ENCODE measurements at regions not wholly inside any gene's neighbourhood (a gene's known extent, or its start where the extent isn't known, plus 50 kb on each side); places are given as distances from the start of the nearest gene placed in this dataset.

DNA sequence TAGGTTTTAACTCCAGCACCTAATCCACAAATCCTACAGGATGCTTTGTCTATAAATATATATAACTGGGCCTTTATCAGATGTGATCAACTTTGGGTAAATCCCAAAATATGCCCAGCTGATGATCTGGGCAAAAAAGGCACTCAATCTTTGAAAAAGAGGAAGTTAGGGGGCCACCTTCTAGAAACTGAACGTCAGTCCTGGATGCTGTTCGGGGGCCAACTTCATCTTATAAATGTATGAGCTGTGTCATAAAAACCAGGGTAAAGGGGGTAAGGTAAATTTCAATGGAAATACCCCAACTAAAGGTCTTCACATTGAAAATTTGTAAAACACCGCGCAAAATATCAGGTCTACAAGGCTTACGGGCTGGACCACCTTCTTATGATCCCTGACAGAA, 264.4 kb upstream of the UBE2E2 start (continued):
- TF ChIP-seq, protein P1, sequence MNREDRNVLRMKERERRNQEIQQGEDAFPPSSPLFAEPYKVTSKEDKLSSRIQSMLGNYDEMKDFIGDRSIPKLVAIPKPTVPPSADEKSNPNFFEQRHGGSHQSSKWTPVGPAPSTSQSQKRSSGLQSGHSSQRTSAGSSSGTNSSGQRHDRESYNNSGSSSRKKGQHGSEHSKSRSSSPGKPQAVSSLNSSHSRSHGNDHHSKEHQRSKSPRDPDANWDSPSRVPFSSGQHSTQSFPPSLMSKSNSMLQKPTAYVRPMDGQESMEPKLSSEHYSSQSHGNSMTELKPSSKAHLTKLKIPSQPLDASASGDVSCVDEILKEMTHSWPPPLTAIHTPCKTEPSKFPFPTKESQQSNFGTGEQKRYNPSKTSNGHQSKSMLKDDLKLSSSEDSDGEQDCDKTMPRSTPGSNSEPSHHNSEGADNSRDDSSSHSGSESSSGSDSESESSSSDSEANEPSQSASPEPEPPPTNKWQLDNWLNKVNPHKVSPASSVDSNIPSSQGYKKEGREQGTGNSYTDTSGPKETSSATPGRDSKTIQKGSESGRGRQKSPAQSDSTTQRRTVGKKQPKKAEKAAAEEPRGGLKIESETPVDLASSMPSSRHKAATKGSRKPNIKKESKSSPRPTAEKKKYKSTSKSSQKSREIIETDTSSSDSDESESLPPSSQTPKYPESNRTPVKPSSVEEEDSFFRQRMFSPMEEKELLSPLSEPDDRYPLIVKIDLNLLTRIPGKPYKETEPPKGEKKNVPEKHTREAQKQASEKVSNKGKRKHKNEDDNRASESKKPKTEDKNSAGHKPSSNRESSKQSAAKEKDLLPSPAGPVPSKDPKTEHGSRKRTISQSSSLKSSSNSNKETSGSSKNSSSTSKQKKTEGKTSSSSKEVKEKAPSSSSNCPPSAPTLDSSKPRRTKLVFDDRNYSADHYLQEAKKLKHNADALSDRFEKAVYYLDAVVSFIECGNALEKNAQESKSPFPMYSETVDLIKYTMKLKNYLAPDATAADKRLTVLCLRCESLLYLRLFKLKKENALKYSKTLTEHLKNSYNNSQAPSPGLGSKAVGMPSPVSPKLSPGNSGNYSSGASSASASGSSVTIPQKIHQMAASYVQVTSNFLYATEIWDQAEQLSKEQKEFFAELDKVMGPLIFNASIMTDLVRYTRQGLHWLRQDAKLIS (CRISPR knock-in tag; IDR thresholded peaks at IDR 0.05; ENCODE audit: borderline replicate concordance) = no peak
- no peak for TF ChIP-seq SP1 (CRISPR knock-in tag; conservative IDR thresholded peaks at IDR 0.05)
- no peak for TF ChIP-seq TEAD4 (CRISPR knock-in tag; IDR thresholded peaks at IDR 0.05)
- TF ChIP-seq SMAD4 (CRISPR knock-in tag; IDR thresholded peaks at IDR 0.05) = no peak
- no peak for TF ChIP-seq NR3C1 (CRISPR knock-in tag; conservative IDR thresholded peaks at IDR 0.05; ENCODE audit: low read depth)
- no peak for TF ChIP-seq NFATC4 (CRISPR knock-in tag; IDR thresholded peaks at IDR 0.05)
- TF ChIP-seq, protein P2, sequence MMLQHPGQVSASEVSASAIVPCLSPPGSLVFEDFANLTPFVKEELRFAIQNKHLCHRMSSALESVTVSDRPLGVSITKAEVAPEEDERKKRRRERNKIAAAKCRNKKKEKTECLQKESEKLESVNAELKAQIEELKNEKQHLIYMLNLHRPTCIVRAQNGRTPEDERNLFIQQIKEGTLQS (CRISPR knock-in tag; conservative IDR thresholded peaks at IDR 0.05) = no peak
- no peak for TF ChIP-seq FOXP1 (CRISPR knock-in tag; IDR thresholded peaks at IDR 0.05; ENCODE audit: borderline replicate concordance)
- TF ChIP-seq ZNF423 (CRISPR knock-in tag; IDR thresholded peaks at IDR 0.05) = no peak
- no peak for TF ChIP-seq NFYB (CRISPR knock-in tag; conservative IDR thresholded peaks at IDR 0.05; ENCODE audit: low read depth)
- TF ChIP-seq, protein P3, sequence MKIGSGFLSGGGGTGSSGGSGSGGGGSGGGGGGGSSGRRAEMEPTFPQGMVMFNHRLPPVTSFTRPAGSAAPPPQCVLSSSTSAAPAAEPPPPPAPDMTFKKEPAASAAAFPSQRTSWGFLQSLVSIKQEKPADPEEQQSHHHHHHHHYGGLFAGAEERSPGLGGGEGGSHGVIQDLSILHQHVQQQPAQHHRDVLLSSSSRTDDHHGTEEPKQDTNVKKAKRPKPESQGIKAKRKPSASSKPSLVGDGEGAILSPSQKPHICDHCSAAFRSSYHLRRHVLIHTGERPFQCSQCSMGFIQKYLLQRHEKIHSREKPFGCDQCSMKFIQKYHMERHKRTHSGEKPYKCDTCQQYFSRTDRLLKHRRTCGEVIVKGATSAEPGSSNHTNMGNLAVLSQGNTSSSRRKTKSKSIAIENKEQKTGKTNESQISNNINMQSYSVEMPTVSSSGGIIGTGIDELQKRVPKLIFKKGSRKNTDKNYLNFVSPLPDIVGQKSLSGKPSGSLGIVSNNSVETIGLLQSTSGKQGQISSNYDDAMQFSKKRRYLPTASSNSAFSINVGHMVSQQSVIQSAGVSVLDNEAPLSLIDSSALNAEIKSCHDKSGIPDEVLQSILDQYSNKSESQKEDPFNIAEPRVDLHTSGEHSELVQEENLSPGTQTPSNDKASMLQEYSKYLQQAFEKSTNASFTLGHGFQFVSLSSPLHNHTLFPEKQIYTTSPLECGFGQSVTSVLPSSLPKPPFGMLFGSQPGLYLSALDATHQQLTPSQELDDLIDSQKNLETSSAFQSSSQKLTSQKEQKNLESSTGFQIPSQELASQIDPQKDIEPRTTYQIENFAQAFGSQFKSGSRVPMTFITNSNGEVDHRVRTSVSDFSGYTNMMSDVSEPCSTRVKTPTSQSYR (CRISPR knock-in tag; IDR thresholded peaks at IDR 0.05) = no peak
- no peak for TF ChIP-seq ZNF263 (CRISPR knock-in tag; IDR thresholded peaks at IDR 0.05; ENCODE audit: low read depth)
- TF ChIP-seq, protein P4, sequence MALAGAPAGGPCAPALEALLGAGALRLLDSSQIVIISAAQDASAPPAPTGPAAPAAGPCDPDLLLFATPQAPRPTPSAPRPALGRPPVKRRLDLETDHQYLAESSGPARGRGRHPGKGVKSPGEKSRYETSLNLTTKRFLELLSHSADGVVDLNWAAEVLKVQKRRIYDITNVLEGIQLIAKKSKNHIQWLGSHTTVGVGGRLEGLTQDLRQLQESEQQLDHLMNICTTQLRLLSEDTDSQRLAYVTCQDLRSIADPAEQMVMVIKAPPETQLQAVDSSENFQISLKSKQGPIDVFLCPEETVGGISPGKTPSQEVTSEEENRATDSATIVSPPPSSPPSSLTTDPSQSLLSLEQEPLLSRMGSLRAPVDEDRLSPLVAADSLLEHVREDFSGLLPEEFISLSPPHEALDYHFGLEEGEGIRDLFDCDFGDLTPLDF (CRISPR knock-in tag; IDR thresholded peaks at IDR 0.05) = no peak

DNA sequence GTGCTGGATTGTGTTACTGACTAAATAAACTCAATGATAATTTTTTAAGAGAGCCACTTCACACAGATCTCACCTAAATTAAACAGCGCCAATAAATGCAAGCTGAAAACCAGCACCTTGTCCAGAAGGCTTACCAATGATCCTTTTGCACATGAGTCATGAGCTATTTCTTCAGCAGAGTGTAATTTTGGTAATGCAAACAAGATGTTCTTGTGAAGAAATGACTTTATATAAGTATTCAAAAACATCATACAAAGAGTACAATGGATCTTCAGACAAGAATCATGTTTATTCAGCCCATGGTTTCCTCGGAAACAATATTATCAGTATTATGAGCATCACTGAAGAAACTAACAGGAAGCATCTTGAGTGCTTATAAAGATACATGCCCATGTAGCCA, 263.8 kb upstream of the UBE2E2 start:
- H3K9me3 Mint-ChIP-seq = no peaks in the 10 kb centered on the region
- no peaks in the 10 kb centered on the region; the same call in 1 of the 2 replicates for H3K27me3 Mint-ChIP-seq (ENCODE audit: low read depth)
- no peak overlapping the region for H3K4me3 Mint-ChIP-seq
- H3K4me1 Mint-ChIP-seq = no peaks in the 10 kb centered on the region
- CTCF ChIA-PET = no interaction called here
- H3K27ac Mint-ChIP-seq = no peak overlapping the region
- H3K36me3 Mint-ChIP-seq = no peaks in the 10 kb centered on the region
- ATAC-seq = no peak
- TF ChIP-seq TP53 (CRISPR knock-in tag; IDR thresholded peaks at IDR 0.05) (no peak), HMGA2 (CRISPR knock-in tag; IDR thresholded peaks at IDR 0.05) (no peak), FOXK1 (CRISPR knock-in tag; IDR thresholded peaks at IDR 0.05) (no peak), ELF4 (CRISPR knock-in tag; IDR thresholded peaks at IDR 0.05; ENCODE audit: low read depth) (no peak)
- TF ChIP-seq, protein P5, sequence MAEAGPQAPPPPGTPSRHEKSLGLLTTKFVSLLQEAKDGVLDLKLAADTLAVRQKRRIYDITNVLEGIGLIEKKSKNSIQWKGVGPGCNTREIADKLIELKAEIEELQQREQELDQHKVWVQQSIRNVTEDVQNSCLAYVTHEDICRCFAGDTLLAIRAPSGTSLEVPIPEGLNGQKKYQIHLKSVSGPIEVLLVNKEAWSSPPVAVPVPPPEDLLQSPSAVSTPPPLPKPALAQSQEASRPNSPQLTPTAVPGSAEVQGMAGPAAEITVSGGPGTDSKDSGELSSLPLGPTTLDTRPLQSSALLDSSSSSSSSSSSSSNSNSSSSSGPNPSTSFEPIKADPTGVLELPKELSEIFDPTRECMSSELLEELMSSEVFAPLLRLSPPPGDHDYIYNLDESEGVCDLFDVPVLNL (CRISPR knock-in tag; IDR thresholded peaks at IDR 0.05; ENCODE audit: borderline replicate concordance, low read depth) = no peak
- no peak for DNase-seq (ENCODE audit: low spot score)
- POLR2A ChIA-PET = no interaction called here

All from WTC11 (cell line).